ENCODE measurements at regions not wholly inside any gene's neighbourhood (a gene's known extent, or its start where the extent isn't known, plus 50 kb on each side); places are given as distances from the start of the nearest gene placed in this dataset.
A peak's percentile ranks its signal among the peaks of the same experiment; 100 is the strongest.

DNA sequence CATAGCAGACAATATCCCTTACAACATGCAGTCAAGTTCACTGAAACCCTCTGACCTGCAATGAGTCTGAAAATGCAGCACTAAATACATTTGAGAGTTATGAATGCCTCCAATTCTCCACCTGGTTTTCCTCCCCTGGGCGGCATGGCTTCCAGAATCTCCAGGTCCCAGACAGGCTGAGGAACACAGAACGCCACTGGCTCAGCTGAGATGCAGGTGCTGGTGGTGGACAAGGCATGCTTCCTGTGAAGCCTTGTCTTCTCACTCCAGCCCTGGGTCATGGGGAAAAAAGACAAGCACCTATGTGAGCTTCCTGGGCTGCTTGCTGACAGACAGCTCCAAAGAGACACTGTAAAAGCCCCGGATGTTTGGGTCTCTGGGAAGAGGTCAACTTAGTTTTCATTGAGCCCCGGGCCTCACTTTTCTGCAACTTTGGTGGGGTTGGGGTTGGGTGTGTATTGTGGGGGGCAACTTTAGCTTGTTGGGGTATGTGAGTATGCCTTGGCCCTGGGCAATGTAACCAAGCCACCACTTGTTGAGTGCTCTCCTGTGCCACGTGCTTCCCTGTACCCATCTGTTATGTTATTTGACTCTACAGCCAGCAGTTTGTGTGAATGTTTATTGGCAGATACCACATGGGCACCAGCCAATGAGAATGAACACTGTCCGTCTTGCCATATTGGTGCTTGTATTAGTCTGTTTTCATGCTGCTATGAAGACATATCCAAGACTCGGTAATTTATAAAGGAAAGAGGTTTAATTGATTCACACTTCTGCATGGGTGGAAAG lies 127.8 kb downstream of the EMX2 start:
- DNase-seq (ENCODE audit: low spot score): no peak

- no peak for DNase-seq (ENCODE audit: low spot score)
These were observed 130.9 kb downstream of the EMX2 start for GRCh38 chr10:117673230-117674010.

DNA sequence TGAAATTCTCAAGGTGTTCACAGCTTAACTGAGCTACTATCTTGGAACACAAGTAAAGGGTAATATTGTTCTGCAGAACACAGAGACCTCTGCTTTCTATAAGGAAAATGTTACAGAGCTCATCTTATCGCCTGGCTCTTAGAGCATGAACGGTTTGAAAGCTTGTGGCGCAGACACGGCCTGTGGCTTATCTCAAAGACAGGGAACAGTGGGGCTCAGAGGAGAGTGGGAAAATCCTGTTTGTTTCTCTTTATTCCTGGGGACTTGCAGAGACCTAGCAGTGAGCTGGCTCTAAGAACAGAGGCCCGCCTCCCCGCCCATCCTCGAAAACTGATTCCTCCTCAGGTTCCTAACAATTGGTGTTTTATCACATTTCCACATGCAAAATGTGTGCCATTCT lies 131.7 kb downstream of the EMX2 start:
- DNase-seq (ENCODE audit: low spot score): no peak

GRCh38 chr10:117674646-117675045 lies 132.1 kb downstream of the EMX2 start:
- DNase-seq (ENCODE audit: low spot score): no peak

DNA sequence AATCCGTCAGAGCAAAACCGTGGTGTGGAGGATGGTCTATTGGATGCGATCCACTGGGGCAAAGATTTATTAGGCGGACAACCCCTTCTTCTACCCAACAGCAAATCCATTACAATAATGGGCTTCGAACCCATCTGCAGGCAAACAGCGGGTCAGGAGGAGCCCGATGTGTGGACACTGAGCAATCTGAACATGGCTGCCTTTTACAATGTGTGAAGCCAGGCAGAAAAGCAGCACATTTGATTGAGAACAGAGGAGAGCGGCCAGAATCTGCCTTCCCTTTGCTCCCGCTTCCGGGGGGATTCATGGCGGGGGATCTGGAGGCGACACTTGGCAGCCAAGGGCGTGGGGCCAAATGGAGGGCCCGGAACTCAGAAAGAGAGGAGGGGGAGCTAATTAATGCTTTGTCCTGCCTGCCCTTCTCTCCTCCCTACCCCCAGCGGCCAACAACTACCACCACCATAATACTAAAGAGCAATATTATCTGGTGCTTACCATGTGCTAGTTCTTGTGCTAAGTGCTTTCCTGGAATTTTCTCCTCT lies 133.0 kb downstream of the EMX2 start:
- no peak for DNase-seq (ENCODE audit: low spot score)

- no peak for DNase-seq (ENCODE audit: low spot score)
These were observed 134.7 kb downstream of the EMX2 start for GRCh38 chr10:117677239-117677638.

GRCh38 chr10:117677890-117678500 lies 135.4 kb downstream of the EMX2 start:
- no peak for DNase-seq (ENCODE audit: low spot score)

DNA sequence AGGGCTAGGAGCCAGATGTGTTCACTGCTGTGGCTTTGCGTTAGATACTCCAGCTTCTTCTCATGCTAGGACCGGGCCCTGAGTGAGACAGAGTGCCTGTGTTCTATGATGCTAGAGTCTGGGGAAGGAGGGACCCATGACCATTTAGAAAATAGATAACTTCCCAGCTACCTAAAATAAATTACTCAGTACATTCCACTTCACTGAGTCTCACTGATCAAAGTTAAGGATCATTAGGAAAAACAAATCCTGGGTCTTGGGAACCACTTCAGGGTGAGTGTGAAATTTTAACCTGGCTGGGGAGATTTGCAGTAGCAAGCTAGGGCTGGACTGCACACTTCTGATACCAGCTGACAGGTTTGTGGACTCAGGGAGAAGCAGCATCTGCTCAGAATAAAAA lies 138.1 kb downstream of the EMX2 start:
- no peak for DNase-seq (ENCODE audit: low spot score)

- no peak for DNase-seq (ENCODE audit: low spot score)
These were observed 138.6 kb downstream of the EMX2 start for GRCh38 chr10:117681104-117681503.

- DNase-seq (ENCODE audit: low spot score): no peak
These were observed 141.6 kb downstream of the EMX2 start for GRCh38 chr10:117684046-117684610.

DNA sequence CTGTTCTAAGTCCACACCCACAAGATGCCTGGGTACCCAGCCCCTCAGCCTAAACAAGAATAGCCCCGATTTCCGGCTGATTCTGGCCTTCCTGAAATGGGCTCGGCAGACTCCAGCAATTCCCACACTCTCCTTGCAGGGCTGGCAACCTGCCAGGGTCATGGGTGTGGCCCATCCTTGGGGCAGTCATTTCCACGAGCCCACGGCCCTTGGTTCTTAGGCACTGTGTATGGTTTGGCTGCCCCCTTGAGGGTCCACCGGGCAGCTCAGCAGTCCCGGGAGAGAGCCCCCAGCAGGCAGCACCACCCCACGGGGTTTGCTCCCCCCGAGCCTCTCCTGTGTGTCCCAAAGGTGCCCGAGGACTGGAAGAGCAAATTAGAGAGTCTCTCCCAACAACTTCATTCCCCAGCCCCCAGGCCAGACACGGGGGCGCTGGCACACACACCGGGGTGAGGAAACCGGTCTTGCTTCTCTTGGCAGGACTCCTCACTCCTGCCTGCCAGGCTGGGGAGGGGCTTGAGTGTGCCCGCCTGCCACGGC lies 142.2 kb downstream of the EMX2 start:
- peak; percentile 37 for DNase-seq (ENCODE audit: low spot score)

DNA sequence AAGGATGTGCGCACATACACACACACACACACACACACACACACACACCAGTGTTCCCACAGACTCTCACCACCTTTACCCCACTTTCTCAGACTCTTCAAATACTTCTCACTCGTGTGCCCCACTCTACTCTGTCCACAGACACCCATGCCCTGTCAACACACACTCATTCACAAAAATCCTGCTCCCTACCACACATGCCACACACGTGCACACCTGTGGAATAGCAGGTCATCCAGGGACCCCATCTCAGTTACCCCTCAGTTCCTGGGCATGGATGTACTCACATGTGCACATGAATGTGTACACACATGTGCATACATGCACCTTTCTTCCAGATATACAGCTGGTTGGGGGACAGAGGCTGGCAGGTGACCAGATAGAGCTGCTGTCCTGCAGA lies 142.9 kb downstream of the EMX2 start:
- no peak for DNase-seq (ENCODE audit: low spot score)

DNA sequence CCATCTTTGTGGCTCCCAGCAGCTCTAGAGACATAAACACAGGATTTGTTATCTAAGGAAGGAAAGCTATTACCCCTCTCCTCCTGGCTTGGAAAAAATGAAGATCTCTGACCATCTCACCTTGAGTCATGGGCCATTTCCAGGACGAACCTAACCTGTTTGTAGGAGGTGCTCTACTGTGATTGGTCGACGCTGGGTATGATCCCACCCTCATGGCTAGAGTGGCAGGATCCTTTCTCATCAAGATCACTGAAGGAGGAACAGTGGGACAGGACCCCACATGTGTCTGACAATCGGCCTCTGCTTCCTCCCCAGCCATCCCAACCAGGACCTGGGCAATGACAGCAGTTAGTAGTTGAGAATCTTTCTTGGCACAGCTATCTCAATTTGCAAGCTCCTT lies 144.1 kb downstream of the EMX2 start:
- no peak for DNase-seq (ENCODE audit: low spot score)

- DNase-seq (ENCODE audit: low spot score): no peak
These were observed 145.8 kb downstream of the EMX2 start for GRCh38 chr10:117688358-117688757.

DNA sequence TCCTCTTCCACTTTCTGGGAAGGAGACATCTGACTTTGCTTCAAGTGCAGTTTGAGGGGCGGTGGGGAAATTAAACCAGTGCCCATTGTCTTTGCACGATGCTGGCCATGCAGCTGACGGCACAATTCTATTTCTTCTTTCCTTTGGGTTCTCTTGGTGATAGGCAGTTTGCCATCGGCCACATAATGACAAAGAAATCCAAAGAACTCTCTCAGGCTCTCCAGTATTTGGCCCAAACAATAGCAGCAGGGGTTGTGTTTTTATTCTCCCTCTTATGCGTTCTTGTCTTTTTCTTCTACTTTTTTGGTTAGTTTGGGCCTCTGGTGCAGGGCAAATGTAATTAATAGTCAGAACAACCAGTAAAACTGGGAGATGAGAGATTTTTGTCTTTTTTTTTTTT lies 147.0 kb downstream of the EMX2 start:
- DNase-seq (ENCODE audit: low spot score): no peak

GRCh38 chr10:117690359-117690758 lies 147.8 kb downstream of the EMX2 start:
- no peak for DNase-seq (ENCODE audit: low spot score)

DNA sequence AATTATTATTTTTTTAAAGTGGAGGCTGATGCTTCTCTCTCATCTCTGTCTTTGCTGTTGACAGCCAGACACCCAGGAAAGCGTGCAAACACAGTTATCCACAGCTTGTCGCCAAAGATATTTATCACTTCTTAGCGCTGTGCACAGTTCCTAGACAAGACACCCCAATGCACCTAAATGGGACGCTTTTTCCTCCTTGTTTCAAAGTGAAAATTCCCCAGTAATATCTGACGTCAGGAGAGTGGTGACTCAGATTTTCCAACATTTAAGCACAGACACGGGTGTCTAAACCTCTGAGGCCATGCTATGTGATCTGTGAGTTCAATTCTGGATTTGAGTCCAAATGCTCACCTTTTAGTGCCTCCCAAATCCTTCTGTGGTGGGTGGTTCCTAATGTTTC lies 151.6 kb downstream of the EMX2 start:
- no peak for DNase-seq (ENCODE audit: low spot score)

GRCh38 chr10:117697402-117697801 lies 154.9 kb downstream of the EMX2 start:
- no peak for DNase-seq (ENCODE audit: low spot score)

DNA sequence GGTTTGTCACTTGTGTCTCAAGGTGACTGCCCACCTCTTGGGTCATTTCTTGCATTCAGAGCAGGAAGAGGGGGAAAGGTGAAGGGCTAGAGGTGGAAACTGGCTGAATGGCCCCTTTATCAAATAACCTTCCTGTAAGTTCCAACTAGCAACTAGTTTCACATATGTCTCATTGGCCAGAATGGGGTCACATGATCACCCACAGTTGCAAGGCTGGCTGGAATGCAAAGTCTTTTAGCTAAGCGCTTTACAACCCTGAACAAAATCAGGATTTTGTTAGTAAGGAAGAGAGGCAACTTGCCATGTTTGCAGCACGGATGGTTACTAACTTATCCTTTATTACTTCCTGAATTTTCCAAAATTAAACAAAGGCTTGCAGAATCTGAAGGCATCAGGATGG lies 156.3 kb downstream of the EMX2 start:
- DNase-seq (ENCODE audit: low spot score): no peak

DNA sequence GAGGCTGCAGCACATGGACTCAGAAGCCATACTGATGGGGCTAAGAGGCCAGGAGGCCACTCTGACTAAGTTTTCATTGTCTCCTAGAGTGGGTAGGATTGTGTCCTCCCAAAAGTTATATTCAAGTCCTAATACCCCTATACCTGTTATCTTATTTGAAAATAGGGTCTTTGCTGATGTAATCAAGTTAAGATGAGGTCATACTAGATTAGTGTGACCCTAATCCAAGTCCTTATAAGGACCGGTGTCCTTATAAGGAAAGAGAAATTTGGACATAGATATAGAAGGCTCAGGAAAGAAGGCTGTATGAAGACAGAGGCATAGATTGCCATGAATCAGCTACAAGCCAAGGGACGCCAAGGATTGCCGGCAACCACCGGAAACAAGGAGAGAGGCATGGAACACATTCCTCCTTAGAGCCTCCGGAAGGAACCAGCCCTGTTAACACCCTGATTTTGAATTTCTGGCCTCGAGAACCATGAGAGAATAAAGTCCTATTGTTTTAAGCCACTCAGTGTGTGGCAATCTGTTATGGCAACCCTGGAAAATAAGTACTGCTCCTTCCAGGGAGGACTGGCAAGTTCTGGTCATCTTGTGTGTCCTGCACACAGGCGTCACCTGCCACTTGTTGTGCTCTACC lies 157.0 kb downstream of the EMX2 start:
- peak; percentile 28 for DNase-seq (ENCODE audit: low spot score)

- no peak for DNase-seq (ENCODE audit: low spot score)
These were observed 167.7 kb downstream of the EMX2 start for GRCh38 chr10:117710181-117710798.
